Endodermal cell (in vitro differentiated cells): ENCODE measurements at regions not wholly inside any gene's neighbourhood (a gene's known extent, or its start where the extent isn't known, plus 50 kb on each side); places are given as distances from the start of the nearest gene placed in this dataset.

ENCODE experiments used
- DNase-seq: peaks from one replicate; pipeline ENCODE4 v3.0.0-alpha.2; 2017
- H3K27ac ChIP-seq: 2 replicates; pipeline ENCODE4 v1.5.1; 2013; ENCODE audit warnings: mild to moderate bottlenecking, low read depth, low read length, moderate library complexity
- H3K27me3 ChIP-seq: 2 replicates; pipeline ENCODE4 v1.6.1; 2013; ENCODE audit warnings: mild to moderate bottlenecking, low read length, moderate library complexity; ENCODE audit not compliant: insufficient read depth, control insufficient read depth, poor library complexity, severe bottlenecking
- H3K36me3 ChIP-seq: 2 replicates; pipeline ENCODE4 v1.7.0; 2013; ENCODE audit warnings: mild to moderate bottlenecking, low read length, moderate library complexity; ENCODE audit not compliant: control insufficient read depth, insufficient read depth
- H3K4me1 ChIP-seq: one replicate; pipeline ENCODE4 v1.7.0; 2013; ENCODE audit warnings: low read length; ENCODE audit not compliant: control insufficient read depth, insufficient read depth
- H3K4me3 ChIP-seq: 2 replicates; pipeline ENCODE4 v1.5.1; 2013; ENCODE audit warnings: mild to moderate bottlenecking, low read length, moderate library complexity
- H3K9ac ChIP-seq: 2 replicates; pipeline ENCODE4 v1.6.1; 2013; ENCODE audit warnings: mild to moderate bottlenecking, low read length, moderate library complexity; ENCODE audit not compliant: poor library complexity, severe bottlenecking; ENCODE audit errors: extremely low read depth
- H3K9me3 ChIP-seq: 2 replicates; pipeline ENCODE4 v1.6.1; 2013; ENCODE audit warnings: mild to moderate bottlenecking, low read length, moderate library complexity; ENCODE audit not compliant: control insufficient read depth
- H3K27ac Mint-ChIP-seq: 2 replicates; pipeline ENCODE4 v1.8.0; 2020; ENCODE audit warnings: mixed read lengths
- H3K27me3 Mint-ChIP-seq: 2 replicates; pipeline ENCODE4 v1.8.0; 2021; ENCODE audit warnings: mild to moderate bottlenecking, mixed read lengths; ENCODE audit not compliant: insufficient read depth
- H3K36me3 Mint-ChIP-seq: 2 replicates; pipeline ENCODE4 v1.8.0; 2020; ENCODE audit warnings: low read depth, mixed read lengths
- H3K4me1 Mint-ChIP-seq: 2 replicates; pipeline ENCODE4 v1.8.0; 2020; ENCODE audit warnings: mixed read lengths
- H3K4me3 Mint-ChIP-seq: 2 replicates; pipeline ENCODE4 v1.8.0; 2020; ENCODE audit warnings: mild to moderate bottlenecking, moderate library complexity, mixed read lengths
- H3K9me3 Mint-ChIP-seq: 2 replicates; pipeline ENCODE4 v1.8.0; 2020; ENCODE audit warnings: mild to moderate bottlenecking, mixed read lengths
- WGBS, 2 experiments: methylation state at CpG; one replicate each; pipeline versions ENCODE4 v1.1.5 to v1.1.7; 2013; ENCODE audit warnings: missing lambda C conversion rate in 2 of 2, mixed read lengths in 1 of 2; ENCODE audit not compliant: insufficient coverage in 1 of 2, insufficient read length in 1 of 2; 5-methylcytosine and 5-hydroxymethylcytosine counted together
- TF ChIP-seq, protein P1 (sequence below): fragments of 200-600 bp; sonication (generic); conservative IDR thresholded peaks from 2 replicates; pipeline ENCODE4 v1.5.0; 2021; ENCODE audit warnings: antibody characterized with exemption, mild to moderate bottlenecking

DNA sequence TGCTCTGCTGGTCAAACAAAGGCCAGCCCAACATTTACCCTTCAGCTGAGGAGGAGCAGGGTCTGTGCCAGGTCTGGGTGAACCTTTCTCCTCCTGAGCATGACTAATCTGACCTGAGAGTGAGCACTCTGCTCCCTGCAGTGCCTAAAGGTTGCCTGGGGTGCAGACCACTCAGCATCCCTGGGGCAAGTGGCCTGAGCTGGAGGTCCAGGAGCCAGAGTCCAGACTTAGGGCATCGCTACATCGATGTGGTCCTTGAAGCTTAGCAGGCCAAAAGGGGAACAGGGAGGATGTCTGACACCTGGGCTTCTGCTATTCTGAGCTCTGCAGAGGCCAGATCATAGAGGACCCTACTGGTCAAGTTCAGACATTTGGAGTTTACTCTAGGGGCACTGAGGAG is 119.1 kb downstream of the FAM43A start:
- Mint-ChIP-seq H3K9me3 (no peaks in the 10 kb centered on the region), H3K27me3 (peaks cover 6% of the 10 kb centered on the region)

DNA sequence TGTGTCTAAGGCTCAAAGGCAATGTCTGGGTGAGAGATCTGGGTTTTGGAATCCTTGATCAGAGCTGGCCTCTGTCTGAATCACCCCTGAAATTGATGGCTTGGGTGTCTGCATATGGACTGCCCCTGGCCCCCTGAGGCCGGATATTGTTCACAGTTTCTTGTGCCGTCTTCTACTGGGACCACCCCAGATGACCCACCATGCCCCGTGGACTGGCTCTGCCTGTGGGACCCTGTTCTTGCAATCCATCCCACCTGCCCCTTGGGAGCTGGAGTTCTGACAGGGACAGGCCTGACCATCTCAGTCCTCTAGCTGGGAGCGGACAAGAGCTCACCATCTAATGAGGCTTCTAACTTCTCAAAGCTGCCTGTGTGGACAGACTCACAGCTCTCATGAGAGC is 119.9 kb downstream of the FAM43A start:
- Histone ChIP-seq H3K27ac (no peak overlapping the region), H3K4me3 (no peak overlapping the region), H3K9me3 (no peaks in the 10 kb centered on the region), H3K27me3 (peaks cover 7% of the 10 kb centered on the region), H3K4me1 (no peaks in the 10 kb centered on the region), H3K36me3 (no peaks in the 10 kb centered on the region), H3K9ac (no peak overlapping the region)
- H3K27me3 Mint-ChIP-seq: peaks cover 6% of the 10 kb centered on the region
- TF ChIP-seq, protein P1, sequence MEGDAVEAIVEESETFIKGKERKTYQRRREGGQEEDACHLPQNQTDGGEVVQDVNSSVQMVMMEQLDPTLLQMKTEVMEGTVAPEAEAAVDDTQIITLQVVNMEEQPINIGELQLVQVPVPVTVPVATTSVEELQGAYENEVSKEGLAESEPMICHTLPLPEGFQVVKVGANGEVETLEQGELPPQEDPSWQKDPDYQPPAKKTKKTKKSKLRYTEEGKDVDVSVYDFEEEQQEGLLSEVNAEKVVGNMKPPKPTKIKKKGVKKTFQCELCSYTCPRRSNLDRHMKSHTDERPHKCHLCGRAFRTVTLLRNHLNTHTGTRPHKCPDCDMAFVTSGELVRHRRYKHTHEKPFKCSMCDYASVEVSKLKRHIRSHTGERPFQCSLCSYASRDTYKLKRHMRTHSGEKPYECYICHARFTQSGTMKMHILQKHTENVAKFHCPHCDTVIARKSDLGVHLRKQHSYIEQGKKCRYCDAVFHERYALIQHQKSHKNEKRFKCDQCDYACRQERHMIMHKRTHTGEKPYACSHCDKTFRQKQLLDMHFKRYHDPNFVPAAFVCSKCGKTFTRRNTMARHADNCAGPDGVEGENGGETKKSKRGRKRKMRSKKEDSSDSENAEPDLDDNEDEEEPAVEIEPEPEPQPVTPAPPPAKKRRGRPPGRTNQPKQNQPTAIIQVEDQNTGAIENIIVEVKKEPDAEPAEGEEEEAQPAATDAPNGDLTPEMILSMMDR: no peak
- peak; percentile 12 for DNase-seq
- H3K27ac Mint-ChIP-seq: no peak overlapping the region
- WGBS, 2 experiments: 65 to 100% methylated on average over 3 to 4 of the region's 4 CpGs
- H3K4me3 Mint-ChIP-seq: no peak overlapping the region
- H3K9me3 Mint-ChIP-seq: no peaks in the 10 kb centered on the region
- peaks cover under 1% of the 10 kb centered on the region for H3K4me1 Mint-ChIP-seq
- no peaks in the 10 kb centered on the region for H3K36me3 Mint-ChIP-seq

More for the DNA sequence above, 119.1 kb downstream of the FAM43A start:
- Mint-ChIP-seq H3K4me1 (peaks cover 5% of the 10 kb centered on the region), H3K36me3 (no peaks in the 10 kb centered on the region), H3K4me3 (no peak overlapping the region), H3K27ac (no peak overlapping the region)
- Histone ChIP-seq H3K4me1 (no peaks in the 10 kb centered on the region), H3K36me3 (no peaks in the 10 kb centered on the region), H3K9ac (no peak overlapping the region), H3K27ac (no peak overlapping the region), H3K27me3 (peaks cover 7% of the 10 kb centered on the region), H3K9me3 (no peaks in the 10 kb centered on the region), H3K4me3 (no peak overlapping the region)
- peak; percentile 31 for DNase-seq
- TF ChIP-seq, protein P1: no peak
- 94 to 100% methylated on average over 2 of the region's 2 CpGs for WGBS, 2 experiments

DNA sequence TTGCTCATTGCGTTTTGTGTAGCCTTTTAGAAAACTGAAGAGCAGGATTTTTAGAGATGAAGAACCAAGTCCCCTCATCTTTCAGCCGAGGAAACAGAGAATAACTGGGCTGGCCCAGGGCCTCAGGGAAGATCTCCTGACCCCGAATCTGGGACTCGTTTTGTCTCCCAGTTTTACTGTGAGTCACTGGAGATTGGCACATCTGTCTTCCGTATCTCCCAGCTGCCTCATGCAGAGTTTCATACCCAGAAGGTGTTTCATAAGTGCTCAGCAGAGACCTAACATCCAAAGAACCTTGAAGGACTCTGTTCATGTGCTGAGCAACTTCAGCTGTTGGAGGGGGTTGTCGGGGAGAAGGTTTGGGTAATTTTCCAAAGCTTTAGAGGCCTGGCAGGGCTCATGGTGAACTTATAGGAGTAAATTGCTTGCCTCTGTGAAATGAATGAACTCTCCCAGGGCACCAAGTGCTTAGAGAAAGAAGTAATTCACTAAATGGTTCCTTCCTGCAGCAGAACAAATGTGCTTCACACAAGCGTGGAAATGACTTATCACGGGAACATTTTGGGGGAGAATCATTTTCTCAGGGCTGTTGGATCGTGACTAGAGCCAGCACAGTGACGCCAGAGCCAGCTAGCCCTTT is 121.4 kb downstream of the FAM43A start:
- no peaks in the 10 kb centered on the region for H3K9me3 ChIP-seq
- H3K27me3 ChIP-seq: peaks cover 7% of the 10 kb centered on the region
- Mint-ChIP-seq H3K27me3 (peaks cover 4% of the 10 kb centered on the region), H3K27ac (no peak overlapping the region), H3K36me3 (no peaks in the 10 kb centered on the region), H3K9me3 (no peaks in the 10 kb centered on the region), H3K4me1 (peaks cover 2% of the 10 kb centered on the region), H3K4me3 (no peak overlapping the region)
- peak; percentile 21 for DNase-seq
- no peak overlapping the region for H3K27ac ChIP-seq
- TF ChIP-seq, protein P1: no peak
- 88 to 97% methylated on average over 9 to 10 of the region's 10 CpGs for WGBS, 2 experiments
- no peak overlapping the region for H3K4me3 ChIP-seq
- no peaks in the 10 kb centered on the region for H3K4me1 ChIP-seq
- H3K36me3 ChIP-seq: no peaks in the 10 kb centered on the region
- no peak overlapping the region for H3K9ac ChIP-seq
